HG02798 (cell line): ENCODE measurements at regions not wholly inside any gene's neighbourhood (a gene's known extent, or its start where the extent isn't known, plus 50 kb on each side); places are given as distances from the start of the nearest gene placed in this dataset.
A peak's percentile ranks its signal among the peaks of the same experiment; 100 is the strongest.

Experiments
- ATAC-seq: cut with Tn5 transposase; IDR thresholded peaks from one replicate; pipeline ENCODE4 v1.9.1; 2021; ENCODE audit warnings: mild to moderate bottlenecking; ENCODE audit not compliant: unreplicated experiment, poor library complexity

GRCh38 chr7:136053689-136054485 is 76.7 kb upstream of the MTPN start:
- ATAC-seq, result no peak

DNA sequence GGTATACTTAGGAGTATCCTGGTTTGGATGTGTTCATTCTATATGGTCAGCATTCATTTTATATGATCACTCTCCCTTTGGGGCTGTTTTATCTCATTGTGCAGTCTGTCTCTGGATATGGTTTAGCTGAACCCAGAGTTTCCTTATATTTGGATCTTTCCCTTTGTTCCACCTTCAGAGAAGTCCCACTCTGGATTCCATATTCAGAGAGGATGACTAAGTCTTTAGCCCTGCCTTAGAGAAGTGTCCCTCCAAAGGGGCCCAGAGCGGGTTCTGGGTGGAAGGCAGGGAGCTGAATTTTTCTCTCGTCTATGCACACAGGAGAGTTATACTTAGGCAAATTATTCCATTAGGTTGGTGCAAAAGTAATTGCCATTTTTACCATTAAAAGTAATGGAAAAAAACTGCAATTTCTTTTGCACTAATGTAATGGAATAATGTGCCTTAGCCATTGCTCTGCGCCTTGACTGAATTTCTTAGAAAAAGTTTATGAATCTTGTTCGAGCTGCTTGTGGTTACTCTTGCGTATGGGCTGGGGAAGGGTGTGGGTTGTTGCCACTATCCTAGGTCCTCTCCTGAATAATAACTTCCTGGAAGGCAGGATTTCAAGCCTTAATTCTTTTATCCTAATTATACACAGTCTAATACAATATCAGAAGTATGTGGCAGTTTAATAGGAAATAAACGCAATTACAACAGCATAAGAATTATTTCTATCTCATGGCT is 74.2 kb upstream of the MTPN start:
- no peak for ATAC-seq

DNA sequence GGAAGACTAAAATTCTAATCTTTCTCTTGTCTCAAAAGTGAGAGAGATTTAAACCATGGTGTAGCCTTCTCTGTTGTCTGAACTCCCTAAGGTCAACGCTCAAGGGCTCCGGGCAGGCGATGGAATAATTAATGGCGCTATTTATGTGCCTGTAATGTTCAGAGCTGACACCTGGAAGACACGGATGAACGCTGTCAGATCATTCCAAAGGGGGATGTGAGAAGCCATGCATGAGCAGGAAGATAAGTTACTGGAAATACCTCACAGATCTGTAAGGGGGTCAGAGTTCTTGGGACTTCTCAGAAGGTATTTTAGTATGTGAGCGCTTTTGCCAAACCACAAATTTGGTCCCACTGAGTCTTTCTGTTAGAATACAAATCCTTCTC is 73.3 kb upstream of the MTPN start:
- no peak for ATAC-seq

- no peak for ATAC-seq
Observed at GRCh38 chr7:136049818-136050461, 72.8 kb upstream of the MTPN start.

DNA sequence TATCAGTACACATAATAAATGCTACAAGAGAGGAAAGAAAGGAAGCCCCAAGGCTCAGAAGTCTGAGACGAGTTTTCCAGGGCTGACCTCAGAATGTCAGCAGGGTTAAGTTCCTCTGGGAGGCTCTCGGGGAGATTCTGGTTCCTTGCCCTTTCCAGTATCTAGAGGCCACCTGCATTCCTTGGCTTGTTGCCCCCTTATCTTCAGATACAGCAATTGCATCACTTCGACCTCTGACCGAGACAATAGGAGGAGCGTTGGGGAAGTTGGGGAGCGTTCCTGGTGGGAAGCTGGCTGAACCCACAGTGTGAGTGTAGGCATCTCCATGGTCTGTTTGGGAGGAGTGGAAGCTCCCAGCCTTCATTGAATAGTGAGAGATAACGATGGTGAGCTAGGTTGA is 72.0 kb upstream of the MTPN start:
- ATAC-seq, result no peak

GRCh38 chr7:136046548-136046947 is 69.4 kb upstream of the MTPN start:
- no peak for ATAC-seq

GRCh38 chr7:136045992-136046391 is 68.8 kb upstream of the MTPN start:
- no peak for ATAC-seq

- ATAC-seq, result no peak
Observed at GRCh38 chr7:136045181-136045580, 68.0 kb upstream of the MTPN start.

DNA sequence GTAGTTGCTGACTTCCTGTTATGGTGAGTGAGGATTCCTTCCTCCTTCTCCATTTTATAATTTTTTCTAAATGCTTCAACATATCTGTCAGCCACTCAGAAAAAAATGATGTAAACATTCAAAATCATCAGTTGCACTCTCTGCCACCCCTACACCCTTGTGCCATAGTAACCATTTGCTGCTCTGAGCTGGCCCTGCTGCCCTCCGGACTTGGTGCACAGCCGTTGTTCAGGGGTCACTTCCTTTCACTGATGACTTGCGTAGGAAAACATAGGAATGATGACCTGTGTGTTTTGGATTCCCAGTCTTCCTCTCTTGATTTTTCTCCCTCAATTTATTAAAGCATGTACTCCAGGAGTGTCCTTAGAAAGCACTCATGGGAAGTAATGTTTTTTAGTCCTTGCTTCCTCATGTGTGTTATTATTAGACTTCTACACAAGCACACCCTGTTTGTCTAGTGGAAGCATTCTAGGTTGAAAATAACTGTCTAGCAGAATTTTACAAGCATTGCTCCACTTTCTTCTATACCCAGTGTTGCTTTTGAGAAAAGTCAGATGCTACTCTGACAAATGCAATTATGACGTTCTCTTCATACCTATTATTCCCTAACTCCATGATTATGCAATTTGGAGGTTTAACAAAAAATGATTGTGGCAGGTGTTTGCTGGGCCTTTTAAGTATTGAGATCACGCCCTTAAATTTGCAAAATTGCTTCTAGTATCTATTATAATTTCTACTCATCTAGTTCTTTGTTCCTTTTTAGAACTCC is 62.6 kb upstream of the MTPN start:
- ATAC-seq, result no peak

DNA sequence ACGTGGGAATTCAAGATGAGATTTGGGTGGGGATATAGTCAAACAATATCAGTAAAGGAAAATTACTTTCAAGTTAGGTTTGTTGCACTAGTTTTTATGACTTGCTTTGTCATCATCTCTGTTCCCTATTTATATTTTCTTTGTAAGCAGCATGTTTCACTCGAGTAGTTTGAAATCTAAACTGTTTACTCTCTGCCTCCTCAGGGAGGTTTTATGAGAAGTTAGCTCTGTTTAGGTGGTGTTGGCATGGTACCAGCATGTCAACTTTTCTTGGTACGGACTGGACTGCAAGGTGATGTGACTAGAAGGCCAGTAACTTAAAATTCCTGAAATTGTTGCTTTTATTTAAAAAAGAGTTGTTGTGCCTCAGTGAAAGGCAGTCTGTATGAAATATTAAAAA is 59.2 kb upstream of the MTPN start:
- ATAC-seq, result no peak

- no peak for ATAC-seq
Observed at GRCh38 chr7:136034132-136034531, 57.0 kb upstream of the MTPN start.

GRCh38 chr7:136033413-136034031 is 56.4 kb upstream of the MTPN start:
- ATAC-seq, result no peak

DNA sequence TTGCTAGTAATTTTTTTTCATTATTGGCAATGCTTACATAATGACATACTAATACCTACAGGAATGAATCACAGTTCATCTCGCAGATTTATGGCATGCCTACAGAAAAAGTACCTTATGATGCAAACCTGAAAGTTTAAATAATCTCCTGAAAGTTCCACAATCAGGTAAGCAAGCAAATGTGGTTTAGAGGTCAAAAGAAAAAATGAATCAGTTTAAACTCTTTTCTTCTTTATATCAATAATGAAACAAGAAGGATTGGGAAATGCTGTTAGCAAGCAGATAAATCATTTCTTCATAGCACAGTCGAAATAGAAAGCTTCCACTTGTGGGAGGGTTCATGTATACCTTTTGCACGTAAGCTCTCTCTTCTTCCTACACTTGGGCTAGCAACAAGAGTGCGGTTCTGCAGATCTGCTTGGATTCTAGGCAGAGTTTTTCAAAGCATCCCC is 53.7 kb upstream of the MTPN start:
- peak; percentile 76 for ATAC-seq

DNA sequence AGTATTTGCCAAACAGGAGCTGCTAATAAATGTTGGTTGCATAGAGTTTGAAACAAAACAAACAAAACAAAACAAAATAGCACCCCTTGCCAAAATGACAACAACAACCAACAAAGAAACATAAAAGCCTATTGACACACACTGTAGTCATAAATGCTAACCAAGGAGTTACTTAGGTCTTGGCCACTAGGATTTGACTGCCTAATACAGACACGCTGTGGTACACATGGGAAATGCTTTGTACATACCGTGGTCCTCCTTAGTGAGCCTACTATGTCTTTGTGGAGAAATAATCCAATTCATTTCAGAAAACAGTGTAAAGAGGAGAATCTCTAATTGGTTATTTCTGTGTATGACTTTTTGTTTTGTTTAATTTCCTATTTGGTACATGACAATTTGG is 53.2 kb upstream of the MTPN start:
- ATAC-seq, result no peak

DNA sequence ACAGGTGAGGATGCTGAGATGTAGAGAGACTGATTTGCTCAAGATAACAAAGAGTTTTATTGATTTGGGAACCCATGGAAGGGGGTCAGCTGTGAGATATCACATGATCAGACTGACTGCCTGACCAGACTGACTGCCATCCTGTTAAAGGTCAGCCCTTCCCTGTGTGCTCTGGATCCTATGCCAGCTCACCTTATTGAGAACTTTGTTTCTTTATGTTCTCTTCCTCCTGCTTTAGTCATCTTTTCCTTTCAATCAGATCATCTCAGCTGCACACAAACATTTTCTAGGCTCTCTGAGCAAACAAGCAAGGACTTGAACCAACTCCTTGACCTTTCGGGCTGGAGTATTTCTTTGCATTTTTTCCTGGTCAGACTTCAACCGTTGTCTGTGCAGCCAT is 50.0 kb upstream of the MTPN start:
- ATAC-seq, result no peak
